ENCODE measurements at regions not wholly inside any gene's neighbourhood (a gene's known extent, or its start where the extent isn't known, plus 50 kb on each side); places are given as distances from the start of the nearest gene placed in this dataset.

DNA sequence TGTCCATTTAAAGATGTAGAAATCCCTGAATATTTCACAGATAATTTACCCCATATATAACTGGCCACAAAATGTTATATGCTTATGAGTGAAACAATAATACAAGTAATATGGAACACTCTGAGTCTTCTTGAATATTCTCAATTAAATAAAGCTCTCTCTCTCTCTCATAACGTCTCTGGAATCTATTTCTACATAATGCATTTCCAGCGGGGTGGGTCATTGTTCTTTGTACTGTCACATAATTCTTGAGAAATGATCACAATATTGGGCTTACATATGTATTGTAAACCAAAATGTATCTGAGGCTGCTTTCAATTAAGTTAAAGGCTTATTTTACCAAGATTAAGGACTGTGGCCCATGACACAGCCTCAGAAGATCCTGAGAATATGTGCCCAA, 596.3 kb downstream of the FAT4 start:
- H3K36me3 ChIP-seq (ENCODE audit: control insufficient read depth, insufficient read depth, low read length) = no peaks in the 10 kb centered on the region
- no peaks in the 10 kb centered on the region for H3K9me3 ChIP-seq (replicated peaks; ENCODE audit: control insufficient read depth, low read depth, low read length)
- no peak overlapping the region for H3K27ac ChIP-seq (ENCODE audit: low read length)
- H3K27me3 ChIP-seq (ENCODE audit: control insufficient read depth, insufficient read depth, low read length) = no peaks in the 10 kb centered on the region
- no peak overlapping the region for H3K4me3 ChIP-seq (ENCODE audit: low read length)
- H3K4me1 ChIP-seq (ENCODE audit: control insufficient read depth, insufficient read depth, low read length) = no peaks in the 10 kb centered on the region
- WGBS (ENCODE audit: insufficient coverage) = no CpG with 5 or more reads among the region's 2 CpGs
- no peak for DNase-seq

DNA sequence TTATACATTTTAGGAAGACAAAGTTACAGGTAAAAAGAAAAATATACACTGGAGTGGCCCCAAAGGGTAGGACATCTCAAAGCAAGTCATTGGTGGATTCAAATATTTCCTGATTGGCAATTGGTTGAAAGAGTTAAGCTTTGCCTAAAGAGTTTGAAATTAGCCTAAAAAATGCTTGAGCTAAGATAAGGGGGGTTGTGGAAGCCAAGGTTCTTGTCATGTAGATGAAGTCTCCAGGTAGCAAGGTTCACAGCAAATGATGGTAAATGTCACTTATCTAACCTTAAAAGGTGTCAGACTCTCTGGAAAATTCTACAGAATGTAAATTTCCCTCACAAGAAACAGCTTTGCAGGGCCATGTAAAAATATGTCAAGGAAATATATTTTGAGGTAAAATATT, 596.7 kb downstream of the FAT4 start:
- Histone ChIP-seq H3K36me3 (ENCODE audit: control insufficient read depth, insufficient read depth, low read length) (no peaks in the 10 kb centered on the region), H3K4me3 (ENCODE audit: low read length) (no peak overlapping the region), H3K4me1 (ENCODE audit: control insufficient read depth, insufficient read depth, low read length) (no peaks in the 10 kb centered on the region)

DNA sequence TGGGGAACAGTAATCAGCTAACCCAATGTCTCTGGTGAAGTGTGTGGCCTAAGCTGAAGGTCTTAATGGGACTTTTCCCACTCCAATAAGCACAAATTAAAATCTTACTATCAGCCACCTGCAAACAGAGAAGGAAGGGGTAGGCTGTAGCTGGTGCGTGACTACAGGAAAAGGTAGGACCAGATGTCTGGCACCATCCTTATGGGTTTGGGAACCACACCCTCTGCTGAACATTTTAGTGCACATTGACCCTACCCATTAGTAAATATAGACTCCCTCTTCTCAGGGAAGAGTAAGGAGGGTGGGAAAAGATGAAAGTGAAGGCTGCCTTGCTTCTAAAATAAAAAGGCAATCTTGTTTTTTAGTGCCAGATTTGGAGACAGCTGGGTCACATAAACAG, 602.8 kb downstream of the FAT4 start:
- no peaks in the 10 kb centered on the region for H3K4me1 ChIP-seq (ENCODE audit: control insufficient read depth, insufficient read depth, low read length)
- no peak for DNase-seq
- no peaks in the 10 kb centered on the region for H3K9me3 ChIP-seq (replicated peaks; ENCODE audit: control insufficient read depth, low read depth, low read length)
- H3K36me3 ChIP-seq (ENCODE audit: control insufficient read depth, insufficient read depth, low read length) = no peaks in the 10 kb centered on the region
- WGBS (ENCODE audit: insufficient coverage) = no CpG with 5 or more reads among the region's 1 CpG
- no peak overlapping the region for H3K27ac ChIP-seq (ENCODE audit: low read length)
- H3K27me3 ChIP-seq (ENCODE audit: control insufficient read depth, insufficient read depth, low read length) = no peaks in the 10 kb centered on the region
- no peak overlapping the region for H3K4me3 ChIP-seq (ENCODE audit: low read length)

More for the DNA sequence above, 596.7 kb downstream of the FAT4 start:
- no peak overlapping the region for H3K27ac ChIP-seq (ENCODE audit: low read length)
- no peak for DNase-seq
- no peaks in the 10 kb centered on the region for H3K9me3 ChIP-seq (replicated peaks; ENCODE audit: control insufficient read depth, low read depth, low read length)
- H3K27me3 ChIP-seq (ENCODE audit: control insufficient read depth, insufficient read depth, low read length) = no peaks in the 10 kb centered on the region

DNA sequence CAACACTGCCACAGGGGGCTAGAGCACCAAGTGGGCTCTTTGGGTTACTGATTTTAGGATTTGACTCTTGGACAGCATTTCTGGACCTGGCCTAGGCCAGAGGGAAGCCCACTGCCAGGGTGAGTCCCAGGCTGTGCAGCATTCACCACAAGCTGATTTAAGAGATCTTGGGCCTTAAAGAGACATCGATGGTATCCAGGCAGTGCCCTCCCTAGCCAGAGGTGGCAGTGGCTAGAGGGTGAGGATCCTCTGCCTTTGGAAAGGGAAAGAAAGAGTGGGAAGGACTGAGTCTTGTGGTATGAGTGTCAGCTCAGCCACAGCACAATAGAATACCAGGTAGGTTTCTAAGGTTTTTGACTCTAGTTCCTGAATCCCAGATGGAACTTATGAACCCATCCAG, 613.9 kb downstream of the FAT4 start:
- Histone ChIP-seq H3K9me3 (replicated peaks; ENCODE audit: control insufficient read depth, low read depth, low read length) (no peaks in the 10 kb centered on the region), H3K36me3 (ENCODE audit: control insufficient read depth, insufficient read depth, low read length) (no peaks in the 10 kb centered on the region), H3K4me3 (ENCODE audit: low read length) (no peak overlapping the region), H3K27ac (ENCODE audit: low read length) (no peak overlapping the region), H3K4me1 (ENCODE audit: control insufficient read depth, insufficient read depth, low read length) (no peaks in the 10 kb centered on the region), H3K27me3 (ENCODE audit: control insufficient read depth, insufficient read depth, low read length) (no peaks in the 10 kb centered on the region)
- DNase-seq = no peak
- WGBS (ENCODE audit: insufficient coverage) = 100% methylated on average over 1 of the region's 1 CpG

DNA sequence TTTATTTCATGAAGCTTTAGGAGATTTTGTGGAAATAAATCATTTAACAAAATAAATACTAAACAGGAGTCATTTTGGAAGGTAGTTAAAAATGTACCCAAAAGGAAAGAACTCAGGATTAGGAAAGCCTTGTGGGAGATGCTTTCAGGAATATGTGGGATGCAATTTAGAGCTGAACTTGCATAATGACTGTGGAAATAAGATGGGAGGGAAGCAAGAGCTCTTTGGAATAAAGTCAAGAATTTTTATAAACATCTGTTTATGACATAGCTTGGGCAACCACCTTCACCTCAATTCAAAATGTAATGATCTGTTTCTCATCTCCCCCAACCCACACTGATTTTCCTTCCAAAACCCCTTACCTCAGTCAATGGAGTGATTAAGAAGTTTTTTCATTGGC, 623.8 kb downstream of the FAT4 start:
- peaks cover 5% of the 10 kb centered on the region for H3K9me3 ChIP-seq (replicated peaks; ENCODE audit: control insufficient read depth, low read depth, low read length)
- H3K4me1 ChIP-seq (ENCODE audit: control insufficient read depth, insufficient read depth, low read length) = no peaks in the 10 kb centered on the region
- no peaks in the 10 kb centered on the region for H3K27me3 ChIP-seq (ENCODE audit: control insufficient read depth, insufficient read depth, low read length)
- H3K27ac ChIP-seq (ENCODE audit: low read length) = no peak overlapping the region
- no peak overlapping the region for H3K4me3 ChIP-seq (ENCODE audit: low read length)
- H3K36me3 ChIP-seq (ENCODE audit: control insufficient read depth, insufficient read depth, low read length) = no peaks in the 10 kb centered on the region
- no peak for DNase-seq

DNA sequence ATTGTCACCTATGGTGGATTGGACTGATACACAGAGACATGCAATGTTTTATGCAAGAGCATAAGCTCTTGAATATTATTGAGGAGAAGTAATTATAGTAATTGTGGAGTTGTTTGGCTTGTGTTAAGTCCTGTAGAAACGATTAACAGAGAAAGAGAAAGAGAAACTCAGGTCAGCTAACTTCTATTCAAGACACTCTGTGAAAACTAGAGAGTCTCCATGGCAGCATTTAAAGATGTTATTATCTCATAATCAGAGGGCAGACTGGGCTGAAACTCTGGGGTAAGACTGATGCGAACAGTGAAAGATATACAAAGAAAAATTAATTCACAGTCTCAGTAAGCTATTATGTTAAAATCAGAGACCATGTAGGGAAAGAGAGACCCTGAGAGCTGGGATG, 625.7 kb downstream of the FAT4 start:
- no peak overlapping the region for H3K27ac ChIP-seq (ENCODE audit: low read length)
- no CpG with 5 or more reads among the region's 2 CpGs for WGBS (ENCODE audit: insufficient coverage)
- peak; percentile 45 for DNase-seq
- no peaks in the 10 kb centered on the region for H3K36me3 ChIP-seq (ENCODE audit: control insufficient read depth, insufficient read depth, low read length)
- no peaks in the 10 kb centered on the region for H3K9me3 ChIP-seq (replicated peaks; ENCODE audit: control insufficient read depth, low read depth, low read length)
- no peaks in the 10 kb centered on the region for H3K4me1 ChIP-seq (ENCODE audit: control insufficient read depth, insufficient read depth, low read length)
- H3K4me3 ChIP-seq (ENCODE audit: low read length) = no peak overlapping the region
- H3K27me3 ChIP-seq (ENCODE audit: control insufficient read depth, insufficient read depth, low read length) = no peaks in the 10 kb centered on the region

DNA sequence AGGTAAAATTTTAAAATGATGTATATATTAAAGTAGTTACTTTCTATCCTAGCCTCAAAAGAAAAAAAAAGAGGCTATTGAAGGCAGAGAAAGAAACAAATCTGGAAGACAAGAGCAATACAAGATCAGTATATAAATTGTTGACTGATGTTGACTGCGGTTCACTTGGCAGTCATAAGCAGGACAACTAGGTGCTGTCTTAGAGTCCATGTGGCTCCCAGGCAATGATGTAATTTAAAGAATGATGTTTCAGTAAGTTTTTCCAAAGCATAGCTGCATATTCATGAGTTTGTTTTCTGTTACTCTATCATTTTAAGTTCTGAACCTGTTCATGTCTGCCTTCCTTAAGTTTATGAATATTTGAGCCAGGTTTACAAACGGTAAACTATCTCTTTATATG, 630.2 kb downstream of the FAT4 start:
- peak; percentile 73 for DNase-seq

DNA sequence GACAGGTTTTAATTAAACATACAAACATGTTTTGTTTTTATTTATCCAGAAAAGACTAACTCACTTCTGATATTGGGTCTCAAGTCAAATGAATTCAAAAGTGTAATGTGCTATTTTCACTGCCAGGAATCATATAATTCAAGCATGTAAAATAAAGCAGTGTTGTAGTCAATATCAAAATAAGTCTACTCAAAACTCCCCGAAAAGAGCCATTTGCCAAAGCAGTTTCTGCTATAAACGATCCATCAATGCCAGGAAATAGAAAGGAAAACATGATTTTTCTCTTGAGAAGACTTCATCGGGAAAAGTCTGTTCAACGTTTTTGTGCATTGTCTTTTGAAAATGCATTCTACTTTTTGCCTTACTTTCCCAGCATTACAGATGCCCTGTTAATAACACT, 633.3 kb downstream of the FAT4 start:
- Histone ChIP-seq H3K27ac (ENCODE audit: low read length) (peak overlapping the region; percentile 31), H3K4me3 (ENCODE audit: low read length) (no peak overlapping the region), H3K36me3 (ENCODE audit: control insufficient read depth, insufficient read depth, low read length) (no peaks in the 10 kb centered on the region), H3K9me3 (replicated peaks; ENCODE audit: control insufficient read depth, low read depth, low read length) (no peaks in the 10 kb centered on the region), H3K4me1 (ENCODE audit: control insufficient read depth, insufficient read depth, low read length) (no peaks in the 10 kb centered on the region), H3K27me3 (ENCODE audit: control insufficient read depth, insufficient read depth, low read length) (no peaks in the 10 kb centered on the region)
- WGBS (ENCODE audit: insufficient coverage) = 40% methylated on average over 1 of the region's 4 CpGs
- peak; percentile 90 for DNase-seq

More for the DNA sequence above, 630.2 kb downstream of the FAT4 start:
- H3K4me3 ChIP-seq (ENCODE audit: low read length) = no peak overlapping the region
- no peaks in the 10 kb centered on the region for H3K4me1 ChIP-seq (ENCODE audit: control insufficient read depth, insufficient read depth, low read length)
- 67% methylated on average over 1 of the region's 2 CpGs for whole genome bisulfite sequencing (ENCODE audit: insufficient coverage)
- H3K36me3 ChIP-seq (ENCODE audit: control insufficient read depth, insufficient read depth, low read length) = no peaks in the 10 kb centered on the region
- no peak overlapping the region for H3K27ac ChIP-seq (ENCODE audit: low read length)
- H3K9me3 ChIP-seq (replicated peaks; ENCODE audit: control insufficient read depth, low read depth, low read length) = no peaks in the 10 kb centered on the region
- no peaks in the 10 kb centered on the region for H3K27me3 ChIP-seq (ENCODE audit: control insufficient read depth, insufficient read depth, low read length)

DNA sequence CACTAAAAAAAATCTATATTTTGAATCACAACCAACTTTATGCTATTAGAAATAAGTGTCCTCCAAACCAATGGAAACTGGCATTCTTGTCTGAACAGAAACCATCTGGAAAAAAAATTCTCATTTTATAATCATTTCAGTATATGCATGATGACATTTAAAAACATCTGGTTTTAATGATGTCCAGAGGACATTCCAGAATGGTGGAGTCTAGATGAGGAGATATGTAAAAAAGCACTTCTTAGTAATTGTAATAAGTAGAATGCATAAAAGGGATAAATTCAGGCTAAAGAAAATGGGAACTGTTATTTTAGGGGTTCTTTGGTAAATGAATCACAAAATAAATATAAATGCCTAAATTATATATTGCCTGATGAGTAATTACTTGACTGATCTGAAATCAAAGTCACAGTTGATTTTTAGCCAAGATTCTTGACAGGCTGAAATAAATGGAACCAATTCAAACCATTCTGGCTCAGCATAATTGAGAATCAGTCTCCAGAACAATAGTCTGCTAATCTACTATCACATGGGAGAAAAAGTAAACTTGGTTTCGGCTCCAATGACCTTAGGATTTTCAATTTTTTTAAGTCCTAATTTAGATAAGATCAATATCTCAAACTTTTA, 636.6 kb downstream of the FAT4 start:
- no peaks in the 10 kb centered on the region for H3K9me3 ChIP-seq (replicated peaks; ENCODE audit: control insufficient read depth, low read depth, low read length)
- WGBS (ENCODE audit: insufficient coverage) = no CpG with 5 or more reads among the region's 1 CpG
- H3K27me3 ChIP-seq (ENCODE audit: control insufficient read depth, insufficient read depth, low read length) = no peaks in the 10 kb centered on the region
- H3K4me3 ChIP-seq (ENCODE audit: low read length) = no peak overlapping the region
- peak; percentile 96 for DNase-seq
- no peaks in the 10 kb centered on the region for H3K4me1 ChIP-seq (ENCODE audit: control insufficient read depth, insufficient read depth, low read length)
- peak overlapping the region; percentile 22 for H3K27ac ChIP-seq (ENCODE audit: low read length)
- no peaks in the 10 kb centered on the region for H3K36me3 ChIP-seq (ENCODE audit: control insufficient read depth, insufficient read depth, low read length)

DNA sequence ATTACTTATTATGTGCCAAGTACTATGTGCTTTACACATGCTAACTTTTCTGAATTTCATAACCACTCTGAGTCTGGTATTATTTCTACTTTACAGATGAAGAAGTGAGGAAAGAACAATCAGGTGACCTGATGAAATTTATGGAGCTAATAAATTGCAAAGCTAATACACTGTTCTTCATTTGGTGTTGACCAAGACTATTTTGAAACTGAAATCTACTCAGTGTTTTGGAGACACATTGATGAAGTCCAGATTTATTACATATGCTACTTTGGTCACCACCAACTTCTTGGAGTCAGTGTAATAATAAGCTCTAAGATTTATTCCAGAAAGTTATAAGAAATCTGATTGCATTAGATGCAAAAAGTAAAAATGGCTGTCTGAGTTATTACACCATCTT, 637.9 kb downstream of the FAT4 start:
- H3K4me3 ChIP-seq (ENCODE audit: low read length) = no peak overlapping the region
- H3K36me3 ChIP-seq (ENCODE audit: control insufficient read depth, insufficient read depth, low read length) = no peaks in the 10 kb centered on the region
- H3K27ac ChIP-seq (ENCODE audit: low read length) = no peak overlapping the region
- H3K9me3 ChIP-seq (replicated peaks; ENCODE audit: control insufficient read depth, low read depth, low read length) = no peaks in the 10 kb centered on the region
- no peak for DNase-seq
- no peaks in the 10 kb centered on the region for H3K27me3 ChIP-seq (ENCODE audit: control insufficient read depth, insufficient read depth, low read length)
- no peaks in the 10 kb centered on the region for H3K4me1 ChIP-seq (ENCODE audit: control insufficient read depth, insufficient read depth, low read length)

DNA sequence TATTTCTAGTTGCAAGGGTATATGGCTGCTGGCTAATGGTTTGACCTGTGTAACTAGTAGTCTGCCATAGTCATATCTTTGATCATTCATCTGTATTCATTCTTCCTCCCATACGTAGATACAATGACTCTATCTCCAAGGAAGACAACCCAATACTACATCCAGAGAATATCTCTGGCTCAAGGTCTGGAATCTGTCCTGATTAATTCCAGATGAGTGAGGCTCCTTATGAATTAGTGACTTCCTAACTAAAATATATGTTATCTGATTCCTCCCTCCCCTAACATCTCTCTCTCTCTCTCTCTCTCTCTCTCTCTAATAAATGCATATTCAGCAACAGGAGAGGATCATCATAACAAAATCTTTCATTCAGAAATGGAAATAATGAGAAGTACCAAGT, 641.5 kb downstream of the FAT4 start:
- Histone ChIP-seq H3K27ac (ENCODE audit: low read length) (no peak overlapping the region), H3K36me3 (ENCODE audit: control insufficient read depth, insufficient read depth, low read length) (no peaks in the 10 kb centered on the region), H3K4me3 (ENCODE audit: low read length) (no peak overlapping the region), H3K9me3 (replicated peaks; ENCODE audit: control insufficient read depth, low read depth, low read length) (no peaks in the 10 kb centered on the region), H3K27me3 (ENCODE audit: control insufficient read depth, insufficient read depth, low read length) (no peaks in the 10 kb centered on the region), H3K4me1 (ENCODE audit: control insufficient read depth, insufficient read depth, low read length) (no peaks in the 10 kb centered on the region)
- no CpG with 5 or more reads among the region's 1 CpG for WGBS (ENCODE audit: insufficient coverage)
- peak; percentile 54 for DNase-seq
